ENCODE measurements at regions not wholly inside any gene's neighbourhood (a gene's known extent, or its start where the extent isn't known, plus 50 kb on each side); places are given as distances from the start of the nearest gene placed in this dataset.

GRCh38 chr15:97748576-97748975 is 211.9 kb upstream of the ARRDC4 start:
- DNase-seq = no peak

DNA sequence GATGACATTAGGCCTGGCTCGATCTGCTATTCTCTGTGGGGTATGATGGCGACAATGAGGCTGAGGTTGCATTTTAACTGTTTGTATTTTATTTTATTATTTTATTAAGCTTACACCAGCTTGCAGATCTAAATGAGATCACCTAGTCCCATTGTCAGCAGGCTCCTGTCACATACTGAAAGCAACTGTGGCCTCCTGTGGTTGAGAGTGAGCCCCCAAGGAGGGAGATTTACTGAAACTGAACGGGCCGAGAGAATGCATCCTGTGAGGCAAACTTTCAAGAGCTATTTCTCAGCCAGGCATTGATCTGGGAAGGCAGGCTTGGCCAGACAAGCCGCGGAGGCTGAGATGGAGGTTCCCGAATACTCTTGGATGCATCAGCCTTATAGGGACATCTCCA is 210.4 kb upstream of the ARRDC4 start:
- DNase-seq = no peak

DNA sequence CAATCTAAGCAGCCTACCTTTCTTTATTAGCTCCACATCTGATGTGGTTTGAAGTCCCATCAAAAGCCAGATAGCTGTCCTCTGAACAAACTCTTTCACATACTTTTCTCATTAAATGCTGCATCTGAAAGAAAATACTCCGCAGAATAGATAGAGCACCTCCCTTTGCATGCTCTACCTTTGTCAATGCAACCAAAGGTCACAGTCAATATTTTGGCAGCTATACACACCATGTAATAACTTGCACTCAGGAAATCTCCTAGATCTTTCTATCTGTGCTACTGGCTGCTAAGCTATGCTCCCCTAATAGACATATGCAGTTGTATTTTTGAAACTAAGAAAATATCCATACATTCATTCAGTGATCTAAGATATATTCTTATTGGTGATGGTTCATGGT is 204.8 kb upstream of the ARRDC4 start:
- no peak for DNase-seq

GRCh38 chr15:97759363-97759762 is 201.1 kb upstream of the ARRDC4 start:
- DNase-seq = no peak

GRCh38 chr15:97761110-97761509 is 199.4 kb upstream of the ARRDC4 start:
- DNase-seq = no peak

- DNase-seq = no peak
Measured at GRCh38 chr15:97783240-97783639, 177.3 kb upstream of the ARRDC4 start.

- no peak for DNase-seq
Measured at GRCh38 chr15:97786741-97787140, 173.8 kb upstream of the ARRDC4 start.

- no peak for DNase-seq
Measured at GRCh38 chr15:97790180-97790579, 170.3 kb upstream of the ARRDC4 start.

- no peak for DNase-seq
Measured at GRCh38 chr15:97791824-97792792, 168.4 kb upstream of the ARRDC4 start.

GRCh38 chr15:97804950-97805349 is 155.6 kb upstream of the ARRDC4 start:
- DNase-seq = no peak

DNA sequence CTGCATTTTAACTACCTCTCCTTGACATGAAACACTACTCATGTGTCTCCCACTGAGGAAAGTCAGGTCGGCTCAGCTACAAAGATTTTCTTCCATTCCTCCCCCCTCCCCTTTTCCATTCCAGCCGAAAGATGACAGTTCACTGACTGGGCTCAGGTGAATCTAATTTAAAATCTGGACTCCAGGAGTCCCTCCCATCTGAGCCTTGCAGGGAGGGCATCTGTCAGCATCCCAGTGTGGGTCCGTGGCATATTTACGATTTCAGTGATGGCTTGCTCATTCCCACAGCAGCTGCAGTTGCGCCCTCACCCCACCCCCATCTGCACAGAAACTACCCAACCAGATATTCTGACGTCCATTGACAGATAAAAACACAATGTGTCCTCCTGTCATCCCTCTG is 153.7 kb upstream of the ARRDC4 start:
- DNase-seq = no peak

GRCh38 chr15:97815835-97816234 is 144.7 kb upstream of the ARRDC4 start:
- DNase-seq = no peak

DNA sequence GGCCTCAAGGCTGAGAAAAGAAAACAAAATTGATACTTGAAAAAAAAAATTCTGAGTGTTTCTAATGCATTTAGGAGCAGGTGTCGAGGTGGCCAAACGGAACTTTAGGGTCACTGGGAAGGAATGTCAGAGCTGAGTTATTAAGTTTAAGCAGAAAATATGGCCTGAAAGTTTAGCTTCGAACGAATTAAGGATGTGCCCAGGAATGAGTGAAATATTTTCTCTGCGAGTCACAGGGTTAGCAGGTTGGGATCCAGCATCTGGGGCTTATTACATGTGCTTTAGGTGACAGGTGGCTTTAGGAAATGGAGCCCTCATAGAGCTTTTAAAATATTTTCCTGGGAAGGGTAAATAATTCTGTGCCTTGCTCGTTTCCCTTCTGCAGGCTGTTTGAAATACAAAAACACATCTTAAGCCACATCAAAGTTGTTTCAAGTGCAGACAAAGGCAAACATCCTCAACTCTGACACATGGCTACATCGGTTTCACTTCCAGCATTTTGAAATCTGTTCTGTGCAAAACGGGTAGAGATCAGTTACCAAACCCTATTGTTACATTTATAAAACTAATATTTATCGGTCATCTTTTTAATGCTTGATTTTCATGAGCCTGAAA is 143.1 kb upstream of the ARRDC4 start:
- DNase-seq = no peak

- no peak for DNase-seq
Measured at GRCh38 chr15:97836003-97836402, 124.5 kb upstream of the ARRDC4 start.

DNA sequence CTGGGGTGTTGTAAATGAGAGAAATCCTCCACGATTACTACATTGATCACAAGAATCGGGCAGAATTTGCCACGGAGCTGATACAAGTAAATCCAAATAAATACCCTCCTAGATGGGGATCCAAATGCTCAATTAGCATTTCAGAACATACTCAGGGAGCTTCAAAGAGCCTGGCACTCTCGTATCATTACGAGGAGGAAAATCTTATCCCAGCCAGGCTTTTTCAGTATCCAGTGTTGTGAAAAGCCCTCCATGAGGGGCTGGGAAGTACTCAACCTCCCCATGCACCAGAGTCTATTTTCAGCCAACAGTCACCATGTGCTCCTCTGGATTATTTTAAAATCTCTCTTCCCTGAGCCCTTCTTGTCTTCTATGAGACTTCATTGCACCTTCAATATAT is 122.6 kb upstream of the ARRDC4 start:
- no peak for DNase-seq

DNA sequence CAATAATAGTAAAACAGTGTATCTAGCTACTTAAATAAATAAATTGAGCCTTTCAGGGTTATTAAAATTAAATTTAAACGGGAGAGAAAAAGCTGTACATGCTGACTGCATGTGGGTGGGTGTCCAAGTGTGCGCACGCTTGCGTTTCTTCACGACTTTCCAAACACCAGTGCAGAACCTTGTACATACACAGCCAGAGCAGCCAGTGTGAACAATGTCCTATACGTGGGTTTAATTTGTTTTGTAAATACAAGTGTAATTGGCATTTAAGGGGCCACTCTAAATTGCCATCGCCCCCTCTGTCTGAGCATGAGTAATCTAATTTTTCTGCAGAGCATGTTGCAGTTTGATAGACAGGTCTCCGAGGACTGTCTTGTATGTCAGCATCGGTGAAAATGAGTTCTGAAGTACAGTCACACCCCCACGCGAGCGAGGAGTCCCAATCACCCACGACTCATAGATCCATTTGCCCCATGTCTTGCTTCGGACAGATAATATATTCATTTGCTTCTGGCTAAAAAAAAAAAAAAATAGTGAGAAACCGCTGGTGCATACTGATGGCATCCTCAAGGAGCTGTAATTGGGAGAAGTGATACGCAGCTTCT is 121.8 kb upstream of the ARRDC4 start:
- no peak for DNase-seq

DNA sequence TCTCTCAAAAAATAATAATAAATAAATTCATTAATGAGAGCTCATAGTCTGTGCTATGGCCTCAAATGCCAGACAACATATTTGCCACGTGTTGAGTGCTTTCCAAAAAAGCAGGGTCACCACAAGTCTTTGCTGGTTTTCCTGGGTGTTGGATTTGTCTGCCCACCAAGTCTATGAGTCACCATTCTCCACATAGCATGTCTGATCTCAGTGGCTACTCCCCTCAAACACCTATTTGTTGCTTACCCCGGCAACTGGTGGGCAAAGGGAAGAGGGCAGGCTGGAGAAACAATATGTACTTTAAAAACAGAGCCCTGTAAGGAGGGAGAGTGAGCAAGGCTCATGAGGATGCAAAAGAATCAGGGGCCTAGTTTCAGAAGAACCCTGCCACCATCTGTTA is 120.0 kb upstream of the ARRDC4 start:
- no peak for DNase-seq

DNA sequence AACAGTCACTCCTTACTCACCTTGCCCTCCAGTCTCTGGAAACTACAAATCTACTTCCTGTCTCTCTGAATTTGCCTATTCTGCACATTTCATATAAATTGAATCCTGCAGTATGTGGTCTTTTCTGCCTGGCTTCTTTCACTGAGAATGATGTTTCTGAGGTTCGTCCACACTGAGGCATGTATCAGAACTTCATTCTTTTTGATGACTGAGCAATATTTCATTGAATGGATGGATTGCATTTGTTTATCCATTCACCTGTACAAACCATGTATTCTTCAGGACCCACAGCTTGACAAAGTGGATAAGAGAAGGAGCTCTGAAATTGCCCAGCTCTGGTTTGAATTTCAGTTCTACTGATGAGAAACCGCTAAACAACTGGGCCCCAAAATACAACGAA is 118.9 kb upstream of the ARRDC4 start:
- DNase-seq = no peak

DNA sequence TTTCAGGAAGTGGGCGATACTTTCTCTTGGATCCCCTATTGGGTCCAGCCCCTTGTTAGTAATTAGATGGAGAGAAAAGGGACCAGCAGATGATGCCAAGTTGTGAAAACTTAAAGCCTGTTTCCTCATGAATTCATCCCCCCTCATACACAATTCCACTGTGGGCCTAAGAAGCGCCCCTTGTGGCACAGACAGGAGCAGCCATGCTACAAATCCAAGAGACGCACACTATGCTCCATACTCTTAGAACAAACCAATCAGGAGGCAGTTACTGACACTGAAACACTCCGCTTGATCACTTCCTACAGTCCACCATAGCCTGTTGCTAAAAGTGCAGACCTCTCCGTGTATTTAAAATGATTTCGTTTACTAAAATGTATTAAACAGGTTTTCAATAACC is 111.3 kb upstream of the ARRDC4 start:
- no peak for DNase-seq

DNA sequence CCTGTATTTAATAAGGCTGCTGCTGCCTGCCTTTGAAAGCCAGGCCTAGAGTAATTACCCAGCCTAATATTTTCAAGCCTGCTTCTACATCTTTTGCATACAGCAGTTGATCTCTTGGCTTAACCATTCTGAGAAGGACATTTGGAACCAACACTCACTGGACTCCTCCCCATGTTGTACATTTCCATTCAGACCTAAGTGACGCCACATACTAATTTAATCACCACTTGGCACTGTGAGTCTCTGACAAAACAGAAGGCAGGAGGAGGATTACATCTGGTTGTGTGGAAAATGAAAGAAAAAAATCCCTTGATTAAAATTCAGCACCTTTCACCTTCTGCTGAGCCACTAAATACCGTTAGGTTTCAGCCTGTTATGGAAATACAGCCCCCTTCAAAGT is 102.2 kb upstream of the ARRDC4 start:
- no peak for DNase-seq

DNA sequence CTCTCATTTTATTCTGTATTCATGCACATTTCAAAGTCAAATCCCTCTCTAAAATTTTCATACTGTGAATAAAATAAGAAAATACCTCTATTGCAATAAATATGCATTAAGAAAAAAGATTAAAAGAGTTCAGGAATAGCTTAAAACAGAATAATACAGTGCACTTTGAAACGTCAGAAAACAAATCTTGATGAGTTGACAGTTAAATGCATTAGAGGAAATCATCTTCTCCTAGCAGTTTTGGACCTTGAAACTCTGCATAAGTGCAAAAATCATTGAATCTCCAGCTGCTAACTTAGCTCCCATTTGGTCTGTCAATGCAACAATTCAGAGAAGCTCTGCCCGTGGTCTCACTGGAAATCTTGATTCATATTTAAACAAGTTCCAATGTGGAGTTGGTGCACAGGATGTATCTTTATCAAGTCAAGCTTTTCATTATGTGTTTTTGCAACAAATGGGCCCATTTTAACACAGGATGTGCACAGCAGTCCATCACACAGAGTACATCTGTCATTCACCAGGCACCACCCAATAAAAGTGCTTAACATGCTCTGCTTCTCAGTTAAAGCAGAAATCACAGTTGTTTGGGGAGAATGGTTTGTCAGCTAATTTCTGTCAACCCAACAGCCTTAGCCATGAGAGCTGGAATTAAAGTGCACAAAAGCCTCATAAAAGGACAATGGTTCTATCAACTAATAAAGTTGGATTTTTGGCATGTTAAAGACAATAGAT is 98.8 kb upstream of the ARRDC4 start:
- DNase-seq = no peak

GRCh38 chr15:97866959-97867358 is 93.5 kb upstream of the ARRDC4 start:
- no peak for DNase-seq

DNA sequence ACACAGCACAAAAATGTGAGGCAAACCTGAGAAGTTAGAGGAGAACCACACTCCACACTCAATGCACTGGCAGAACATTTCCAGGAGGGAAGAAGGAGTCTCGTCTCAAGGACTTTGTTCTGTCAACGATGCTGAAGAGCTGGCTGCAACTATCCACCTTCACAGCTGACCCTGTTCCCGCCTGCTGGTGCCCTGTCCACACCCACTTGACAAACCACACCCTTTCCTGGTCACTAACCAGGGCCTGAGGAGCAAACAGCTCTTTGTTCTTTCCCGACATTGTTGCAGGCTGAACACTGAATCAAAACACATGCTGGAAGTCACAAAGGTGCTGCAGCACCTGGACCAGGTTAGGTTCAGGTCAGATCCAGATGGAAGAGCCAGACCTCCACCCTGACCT is 92.6 kb upstream of the ARRDC4 start:
- no peak for DNase-seq
